OCI-LY1 (cell line): ENCODE measurements at regions not wholly inside any gene's neighbourhood (a gene's known extent, or its start where the extent isn't known, plus 50 kb on each side); places are given as distances from the start of the nearest gene placed in this dataset.

ENCODE experiments used
- H2AFZ ChIP-seq: fragments of 200-600 bp; sonication (generic), shearing (Covaris generic); 2 replicates; pipeline ENCODE4 v1.6.0; 2014; ENCODE audit warnings: antibody characterized with exemption, mild to moderate bottlenecking, low read length
- H3F3A ChIP-seq: fragments of 200-600 bp; sonication (generic), shearing (Covaris generic); 2 replicates; pipeline ENCODE4 v1.6.0; 2014; ENCODE audit warnings: mild to moderate bottlenecking, antibody characterized with exemption, low read length, moderate library complexity; ENCODE audit not compliant: insufficient read depth
- H3K27ac ChIP-seq: fragments of 200-600 bp; sonication (generic); 2 replicates; pipeline ENCODE4 v1.5.1; 2014; ENCODE audit warnings: low read length, mixed run types, mild to moderate bottlenecking, low read depth; ENCODE audit not compliant: poor library complexity, severe bottlenecking
- H3K27me3 ChIP-seq: fragments of 200-600 bp; sonication (generic); 2 replicates; pipeline ENCODE4 v1.6.0; 2014; ENCODE audit warnings: antibody characterized with exemption, mild to moderate bottlenecking, low read length, moderate library complexity; ENCODE audit not compliant: insufficient read depth
- H3K36me3 ChIP-seq: fragments of 200-600 bp; sonication (generic); 2 replicates; pipeline ENCODE4 v1.6.1; 2014; ENCODE audit warnings: mild to moderate bottlenecking, antibody characterized with exemption, low read length, moderate library complexity, mixed read lengths; ENCODE audit not compliant: insufficient read depth
- H3K4me1 ChIP-seq: fragments of 200-600 bp; sonication (generic); 2 replicates; pipeline ENCODE4 v1.5.1; 2014; ENCODE audit warnings: mild to moderate bottlenecking, low read length, moderate library complexity; ENCODE audit not compliant: insufficient read depth, severe bottlenecking
- H3K4me2 ChIP-seq: fragments of 200-600 bp; sonication (generic), shearing (Covaris generic); 2 replicates; pipeline ENCODE4 v1.6.1; 2014; ENCODE audit warnings: low read length
- H3K4me3 ChIP-seq: fragments of 200-600 bp; sonication (generic); 2 replicates; pipeline ENCODE4 v1.5.1; 2014; ENCODE audit warnings: low read length, low read depth, mild to moderate bottlenecking, mixed read lengths; ENCODE audit not compliant: poor library complexity, severe bottlenecking
- H3K79me2 ChIP-seq: fragments of 200-600 bp; shearing (Covaris generic); 2 replicates; pipeline ENCODE4 v1.6.1; 2016; ENCODE audit warnings: mixed run types, low read length, mixed read lengths; ENCODE audit not compliant: insufficient read depth
- H3K9ac ChIP-seq: fragments of 200-600 bp; sonication (generic), shearing (Covaris generic); 2 replicates; pipeline ENCODE4 v1.6.1; 2014; ENCODE audit warnings: mild to moderate bottlenecking, low read length, mixed read lengths
- H3K9me2 ChIP-seq: fragments of 200-600 bp; sonication (generic), shearing (Covaris generic); 2 replicates; pipeline ENCODE4 v1.6.1; 2014; ENCODE audit warnings: low read depth, mild to moderate bottlenecking, low read length, mixed read lengths
- H3K9me3 ChIP-seq: fragments of 200-600 bp; shearing (Covaris generic); 2 replicates; pipeline ENCODE4 v1.6.1; 2014; ENCODE audit warnings: low read length, mixed read lengths
- H4K20me1 ChIP-seq: fragments of 200-600 bp; sonication (generic), shearing (Covaris generic); 2 replicates; pipeline ENCODE4 v1.6.0; 2016; ENCODE audit warnings: mild to moderate bottlenecking, low read length; ENCODE audit not compliant: insufficient read depth
- EZH2 ChIP-seq: fragments of 200-600 bp; sonication (generic), shearing (Covaris generic); IDR thresholded peaks from 2 replicates; pipeline ENCODE4 v1.8.0; 2017; ENCODE audit warnings: borderline replicate concordance, mixed run types, mild to moderate bottlenecking, antibody characterized with exemption, low read length, moderate library complexity, mixed read lengths
- TF ChIP-seq, protein P1 (sequence below): fragments of 200-600 bp; sonication (generic), shearing (Covaris generic); IDR thresholded peaks from 2 replicates; pipeline ENCODE4 v1.5.1; 2017; ENCODE audit warnings: mild to moderate bottlenecking, antibody characterized with exemption, low read length, moderate library complexity, mixed read lengths

DNA sequence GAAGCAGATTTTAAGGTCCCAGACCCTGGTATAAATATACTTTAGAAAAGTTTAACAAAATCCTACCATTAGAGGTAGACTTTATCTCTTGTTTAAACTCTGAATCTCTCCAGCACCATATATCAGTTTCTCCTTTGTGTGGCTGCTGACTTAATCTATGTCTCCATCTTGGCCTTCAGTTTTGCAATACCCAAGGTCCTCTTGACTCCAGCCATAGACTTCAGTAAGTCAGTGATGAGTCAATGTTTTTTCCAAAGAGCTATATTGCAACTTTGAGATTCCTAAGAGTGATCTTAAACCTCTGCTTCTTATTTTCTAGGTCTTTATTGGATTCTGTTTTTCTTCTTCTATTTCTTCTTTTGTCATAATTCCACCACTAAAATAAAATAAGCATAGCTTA is 50.8 kb upstream of the ADGRL3 start:
- no peaks in the 10 kb centered on the region for H3K4me1 ChIP-seq
- no peaks in the 10 kb centered on the region for H3F3A ChIP-seq
- H3K9me3 ChIP-seq = no peaks in the 10 kb centered on the region
- no peaks in the 10 kb centered on the region for H3K9me2 ChIP-seq
- TF ChIP-seq EZH2 = no peak
- TF ChIP-seq, protein P1, sequence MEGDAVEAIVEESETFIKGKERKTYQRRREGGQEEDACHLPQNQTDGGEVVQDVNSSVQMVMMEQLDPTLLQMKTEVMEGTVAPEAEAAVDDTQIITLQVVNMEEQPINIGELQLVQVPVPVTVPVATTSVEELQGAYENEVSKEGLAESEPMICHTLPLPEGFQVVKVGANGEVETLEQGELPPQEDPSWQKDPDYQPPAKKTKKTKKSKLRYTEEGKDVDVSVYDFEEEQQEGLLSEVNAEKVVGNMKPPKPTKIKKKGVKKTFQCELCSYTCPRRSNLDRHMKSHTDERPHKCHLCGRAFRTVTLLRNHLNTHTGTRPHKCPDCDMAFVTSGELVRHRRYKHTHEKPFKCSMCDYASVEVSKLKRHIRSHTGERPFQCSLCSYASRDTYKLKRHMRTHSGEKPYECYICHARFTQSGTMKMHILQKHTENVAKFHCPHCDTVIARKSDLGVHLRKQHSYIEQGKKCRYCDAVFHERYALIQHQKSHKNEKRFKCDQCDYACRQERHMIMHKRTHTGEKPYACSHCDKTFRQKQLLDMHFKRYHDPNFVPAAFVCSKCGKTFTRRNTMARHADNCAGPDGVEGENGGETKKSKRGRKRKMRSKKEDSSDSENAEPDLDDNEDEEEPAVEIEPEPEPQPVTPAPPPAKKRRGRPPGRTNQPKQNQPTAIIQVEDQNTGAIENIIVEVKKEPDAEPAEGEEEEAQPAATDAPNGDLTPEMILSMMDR = no peak
- H3K9ac ChIP-seq = no peak overlapping the region
- no peaks in the 10 kb centered on the region for H3K79me2 ChIP-seq
- H3K4me2 ChIP-seq = no peak overlapping the region
- no peaks in the 10 kb centered on the region for H3K36me3 ChIP-seq
- no peak overlapping the region for H3K4me3 ChIP-seq
- H3K27ac ChIP-seq = no peak overlapping the region
- no peak overlapping the region for H2AFZ ChIP-seq
- no peaks in the 10 kb centered on the region for H4K20me1 ChIP-seq
- no peaks in the 10 kb centered on the region for H3K27me3 ChIP-seq
